SK-N-SH (cell line): ENCODE measurements at regions not wholly inside any gene's neighbourhood (a gene's known extent, or its start where the extent isn't known, plus 50 kb on each side); places are given as distances from the start of the nearest gene placed in this dataset.
A peak's percentile ranks its signal among the peaks of the same experiment; 100 is the strongest.

ENCODE experiments used
- CTCF ChIA-PET: fragments of 300-600, 350-600 bp; formaldehyde crosslinking; extraction: SDS; loops from one replicate; lab custom pipeline; 2021; lab: Yijun Ruan, JAX
- POLR2A ChIA-PET: fragments of 350-600 bp; sonication (Branson Sonifier 250); formaldehyde crosslinking; extraction: SDS; loops from one replicate; lab custom pipeline; 2020; ENCODE audit warnings: antibody characterized with exemption, inconsistent platforms; lab: Yijun Ruan, JAX
- DNase-seq: peaks from one replicate; pipeline ENCODE4 v3.0.0; 2012
- H2AFZ ChIP-seq: fragments of 200-600 bp; sonication (generic); 2 replicates; pipeline ENCODE4 v1.8.1; 2016; ENCODE audit warnings: antibody characterized with exemption, mild to moderate bottlenecking, low read depth
- H3F3A ChIP-seq: fragments of 200-600 bp; sonication (generic); replicated peaks from 2 replicates; pipeline ENCODE3; 2016; ENCODE audit warnings: antibody characterized with exemption, mild to moderate bottlenecking; ENCODE audit not compliant: insufficient read depth
- H3K27ac ChIP-seq, 2 experiments: fragments of 200-500 bp in 1 of 2; fragments of 200-600 bp in 1 of 2; sonication (Bioruptor generic) in 1 of 2; sonication (generic), shearing (Covaris generic) in 1 of 2; 2 replicates each; pipeline versions ENCODE4 v1.5.1 to v1.6.1; 2014 to 2016; ENCODE audit warnings: low read depth in 2 of 2, inconsistent platforms in 1 of 2, low read length in 1 of 2, mild to moderate bottlenecking in 1 of 2, mixed read lengths in 1 of 2
- H3K27me3 ChIP-seq: fragments of 200-600 bp; sonication (generic), shearing (Covaris generic); 2 replicates; pipeline ENCODE4 v1.6.1; 2016; ENCODE audit warnings: mixed run types; ENCODE audit not compliant: insufficient read depth
- H3K36me3 ChIP-seq, 2 experiments: fragments of 200-500 bp in 1 of 2; fragments of 200-600 bp in 1 of 2; sonication (Bioruptor generic) in 1 of 2; sonication (generic) in 1 of 2; replicated peaks in 1 of 2; 2 replicates each; pipeline versions ENCODE3 to v1.5.1; 2014 to 2016; ENCODE audit warnings: low read length in 1 of 2, mild to moderate bottlenecking in 1 of 2; ENCODE audit not compliant: insufficient read depth in 2 of 2, control insufficient read depth in 1 of 2
- H3K4me1 ChIP-seq, 2 experiments: fragments of 200-500 bp in 1 of 2; fragments of 200-600 bp in 1 of 2; sonication (Bioruptor generic) in 1 of 2; sonication (generic), shearing (Covaris generic) in 1 of 2; 2 replicates each; pipeline versions ENCODE4 v1.5.1 to v1.6.1; 2014 to 2016; ENCODE audit warnings: low read depth in 1 of 2, low read length in 1 of 2, mixed run types in 1 of 2; ENCODE audit not compliant: insufficient read depth in 2 of 2, control insufficient read depth in 1 of 2
- H3K4me2 ChIP-seq: fragments of 200-600 bp; sonication (generic), shearing (Covaris generic); 2 replicates; pipeline ENCODE4 v1.6.1; 2017; ENCODE audit warnings: mixed run types
- H3K4me3 ChIP-seq, 2 experiments: fragments of 200-500 bp in 1 of 2; fragments of 200-600 bp in 1 of 2; sonication (Bioruptor generic) in 1 of 2; sonication (generic), shearing (Covaris generic) in 1 of 2; 2 replicates each; pipeline versions ENCODE4 v1.5.1 to v1.8.1; 2014 to 2016; ENCODE audit warnings: low read depth in 2 of 2, inconsistent platforms in 1 of 2, low read length in 1 of 2, mild to moderate bottlenecking in 1 of 2, mixed read lengths in 1 of 2, moderate library complexity in 1 of 2
- H3K79me2 ChIP-seq: fragments of 200-600 bp; sonication (generic); 2 replicates; pipeline ENCODE4 v1.8.1; 2017; ENCODE audit warnings: mild to moderate bottlenecking; ENCODE audit not compliant: insufficient read depth
- H3K9ac ChIP-seq: fragments of 200-600 bp; sonication (generic); 2 replicates; pipeline ENCODE4 v1.6.1; 2017; ENCODE audit warnings: mixed run types
- H3K9me2 ChIP-seq: fragments of 200-600 bp; sonication (generic); 2 replicates; pipeline ENCODE4 v1.6.1; 2017; ENCODE audit warnings: mixed run types
- H3K9me3 ChIP-seq: fragments of 200-600 bp; sonication (generic); 2 replicates; pipeline ENCODE4 v1.6.1; 2017; ENCODE audit warnings: mixed run types, mild to moderate bottlenecking, moderate library complexity
- H4K20me1 ChIP-seq: fragments of 200-600 bp; sonication (generic); 2 replicates; pipeline ENCODE4 v1.6.1; 2017; ENCODE audit warnings: mild to moderate bottlenecking, mixed run types; ENCODE audit not compliant: insufficient read depth
- EP300 ChIP-seq, 2 experiments: IDR thresholded peaks; 2 replicates each; pipeline versions ENCODE4 v1.4.0 to v1.6.1; 2012; ENCODE audit warnings: borderline replicate concordance in 1 of 2, low read depth in 1 of 2, low read length in 1 of 2
- FOXM1 ChIP-seq: IDR thresholded peaks from 2 replicates; pipeline ENCODE4 v1.4.0; 2012; ENCODE audit warnings: low read depth, mild to moderate bottlenecking
- GATA2 ChIP-seq: sonication (generic); formaldehyde crosslinking; IDR thresholded peaks from 2 replicates; pipeline ENCODE4 v1.5.0; 2020; ENCODE audit warnings: mild to moderate bottlenecking, missing genetic modification reagents
- NFIC ChIP-seq: IDR thresholded peaks from 2 replicates; pipeline ENCODE4 v1.4.0; 2012; ENCODE audit warnings: borderline replicate concordance
- NRF1 ChIP-seq: IDR thresholded peaks from 2 replicates; pipeline ENCODE4 v1.6.1; 2012; ENCODE audit warnings: low read depth, mild to moderate bottlenecking, low read length
- RAD21 ChIP-seq: IDR thresholded peaks from 2 replicates; pipeline ENCODE4 v1.6.1; 2012; ENCODE audit warnings: mild to moderate bottlenecking, low read length
- SIN3A ChIP-seq: IDR thresholded peaks from 2 replicates; pipeline ENCODE4 v1.6.1; 2012; ENCODE audit warnings: low read depth, mild to moderate bottlenecking, low read length, moderate library complexity, borderline replicate concordance
- SMC3 ChIP-seq: IDR thresholded peaks from 2 replicates; pipeline ENCODE4 v1.6.1; 2012; ENCODE audit warnings: low read depth, low read length, improper control_type of control experiment
- TEAD4 ChIP-seq: IDR thresholded peaks from 2 replicates; pipeline ENCODE4 v1.4.0; 2012; ENCODE audit warnings: mild to moderate bottlenecking, borderline replicate concordance; ENCODE audit not compliant: insufficient read depth
- YY1 ChIP-seq: IDR thresholded peaks from 2 replicates; pipeline ENCODE4 v1.4.0; 2012; ENCODE audit warnings: low read depth, mild to moderate bottlenecking
- WGBS: methylation state at CpG from one replicate; pipeline ENCODE4 v1.1.6; 2017; ENCODE audit warnings: low lambda C conversion rate; 5-methylcytosine and 5-hydroxymethylcytosine counted together
- TF ChIP-seq, protein P1 (sequence below): fragments of 200-600 bp; sonication (generic); IDR thresholded peaks from 2 replicates; pipeline ENCODE4 v1.6.1; 2017; ENCODE audit warnings: antibody characterized with exemption, mild to moderate bottlenecking, moderate library complexity
- TF ChIP-seq, protein P2 (sequence below): fragments of 150-350 bp; IDR thresholded peaks from 2 replicates; pipeline ENCODE4 v1.6.1; 2016; ENCODE audit warnings: mild to moderate bottlenecking, low read depth, low read length
- TF ChIP-seq, protein P3 (sequence below): fragments of 150-350 bp; IDR thresholded peaks from 2 replicates; pipeline ENCODE4 v1.6.1; 2017; ENCODE audit warnings: antibody characterized with exemption, low read length, low read depth, borderline replicate concordance

DNA sequence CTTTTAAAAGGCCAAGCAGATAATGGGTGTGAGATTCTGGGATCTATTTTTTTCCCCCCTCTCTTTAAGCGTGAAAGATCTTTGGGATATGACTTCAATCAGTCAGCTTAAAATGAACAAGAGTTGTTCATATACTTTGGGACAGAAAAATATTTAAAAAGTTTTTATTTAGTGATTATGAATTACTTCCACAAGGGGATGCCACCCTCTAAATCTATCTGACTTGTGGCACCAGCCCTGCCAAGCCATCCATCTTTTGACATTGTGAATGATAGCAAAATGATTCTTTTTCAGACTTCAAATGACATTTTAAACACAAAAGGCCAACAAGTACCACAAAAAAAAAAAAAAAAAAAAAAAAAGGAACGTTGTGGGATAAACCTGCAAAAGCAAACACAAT lies 111.0 kb upstream of the HMHB1 start:
- POLR2A ChIA-PET = no interaction called here
- CTCF ChIA-PET = no interaction called here
- H3K79me2 ChIP-seq = no peaks in the 10 kb centered on the region
- no peaks in the 10 kb centered on the region for H3K36me3 ChIP-seq
- H2AFZ ChIP-seq = no peak overlapping the region
- no peaks in the 10 kb centered on the region for H3F3A ChIP-seq
- no peak overlapping the region for H3K4me3 ChIP-seq
- no peak overlapping the region for H3K4me2 ChIP-seq
- no peaks in the 10 kb centered on the region for H3K4me1 ChIP-seq
- H3K9me2 ChIP-seq = no peaks in the 10 kb centered on the region
- 88% methylated on average over 2 of the region's 2 CpGs for WGBS
- no peak for DNase-seq
- H4K20me1 ChIP-seq = no peaks in the 10 kb centered on the region
- no peak overlapping the region for H3K9ac ChIP-seq
- TF ChIP-seq RAD21 (0 out of 2 replicates have a peak, but pooled peaks have one; percentile 11), SMC3 (0 out of 2 replicates have a peak, but pooled peaks have one; percentile 19), EP300 (IDR thresholded peaks at IDR 0.05; ENCODE audit: borderline replicate concordance in 1 of 2, low read depth in 1 of 2, low read length in 1 of 2) (no peak), NRF1 (no peak)
- TF ChIP-seq, protein P1, sequence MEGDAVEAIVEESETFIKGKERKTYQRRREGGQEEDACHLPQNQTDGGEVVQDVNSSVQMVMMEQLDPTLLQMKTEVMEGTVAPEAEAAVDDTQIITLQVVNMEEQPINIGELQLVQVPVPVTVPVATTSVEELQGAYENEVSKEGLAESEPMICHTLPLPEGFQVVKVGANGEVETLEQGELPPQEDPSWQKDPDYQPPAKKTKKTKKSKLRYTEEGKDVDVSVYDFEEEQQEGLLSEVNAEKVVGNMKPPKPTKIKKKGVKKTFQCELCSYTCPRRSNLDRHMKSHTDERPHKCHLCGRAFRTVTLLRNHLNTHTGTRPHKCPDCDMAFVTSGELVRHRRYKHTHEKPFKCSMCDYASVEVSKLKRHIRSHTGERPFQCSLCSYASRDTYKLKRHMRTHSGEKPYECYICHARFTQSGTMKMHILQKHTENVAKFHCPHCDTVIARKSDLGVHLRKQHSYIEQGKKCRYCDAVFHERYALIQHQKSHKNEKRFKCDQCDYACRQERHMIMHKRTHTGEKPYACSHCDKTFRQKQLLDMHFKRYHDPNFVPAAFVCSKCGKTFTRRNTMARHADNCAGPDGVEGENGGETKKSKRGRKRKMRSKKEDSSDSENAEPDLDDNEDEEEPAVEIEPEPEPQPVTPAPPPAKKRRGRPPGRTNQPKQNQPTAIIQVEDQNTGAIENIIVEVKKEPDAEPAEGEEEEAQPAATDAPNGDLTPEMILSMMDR = peak; percentile 33
- no peaks in the 10 kb centered on the region for H3K9me3 ChIP-seq
- no peaks in the 10 kb centered on the region for H3K27me3 ChIP-seq
- no peak overlapping the region for H3K27ac ChIP-seq

DNA sequence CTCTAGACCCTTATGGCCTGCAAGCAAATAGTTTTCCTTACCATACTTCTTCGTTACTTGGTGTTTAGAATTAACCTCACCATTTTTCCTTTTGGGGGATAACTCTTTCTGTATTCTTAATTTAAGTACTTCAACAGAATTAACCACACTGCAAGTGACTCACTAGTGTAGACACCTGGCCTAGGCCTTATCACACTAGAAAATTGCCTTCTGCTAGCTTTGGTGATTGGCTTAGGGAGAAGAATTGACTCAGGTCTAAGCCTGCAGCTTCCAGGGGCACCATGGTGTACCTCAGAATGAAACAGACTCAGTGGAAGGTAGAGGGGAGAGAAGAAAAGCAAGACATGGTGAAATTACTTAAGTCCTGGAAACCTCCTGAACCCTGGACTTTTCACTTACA lies 112.8 kb upstream of the HMHB1 start:
- H3K36me3 ChIP-seq = no peaks in the 10 kb centered on the region
- H3K4me2 ChIP-seq = no peak overlapping the region
- H3K9me3 ChIP-seq = no peaks in the 10 kb centered on the region
- H3K27ac ChIP-seq = no peak overlapping the region
- H3K4me1 ChIP-seq = no peaks in the 10 kb centered on the region; a peak in 1 of 4 replicates
- H3K79me2 ChIP-seq = no peaks in the 10 kb centered on the region
- H3K9ac ChIP-seq = no peak overlapping the region
- no peaks in the 10 kb centered on the region for H3F3A ChIP-seq
- TF ChIP-seq SMC3 (no peak), GATA2 (CRISPR knock-in tag) (no peak), NFIC (no peak), FOXM1 (no peak), TEAD4 (no peak), RAD21 (no peak), NRF1 (no peak), YY1 (no peak), SIN3A (no peak)
- TF ChIP-seq, protein P2, sequence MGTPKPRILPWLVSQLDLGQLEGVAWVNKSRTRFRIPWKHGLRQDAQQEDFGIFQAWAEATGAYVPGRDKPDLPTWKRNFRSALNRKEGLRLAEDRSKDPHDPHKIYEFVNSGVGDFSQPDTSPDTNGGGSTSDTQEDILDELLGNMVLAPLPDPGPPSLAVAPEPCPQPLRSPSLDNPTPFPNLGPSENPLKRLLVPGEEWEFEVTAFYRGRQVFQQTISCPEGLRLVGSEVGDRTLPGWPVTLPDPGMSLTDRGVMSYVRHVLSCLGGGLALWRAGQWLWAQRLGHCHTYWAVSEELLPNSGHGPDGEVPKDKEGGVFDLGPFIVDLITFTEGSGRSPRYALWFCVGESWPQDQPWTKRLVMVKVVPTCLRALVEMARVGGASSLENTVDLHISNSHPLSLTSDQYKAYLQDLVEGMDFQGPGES = no peak
- TF ChIP-seq, protein P3, sequence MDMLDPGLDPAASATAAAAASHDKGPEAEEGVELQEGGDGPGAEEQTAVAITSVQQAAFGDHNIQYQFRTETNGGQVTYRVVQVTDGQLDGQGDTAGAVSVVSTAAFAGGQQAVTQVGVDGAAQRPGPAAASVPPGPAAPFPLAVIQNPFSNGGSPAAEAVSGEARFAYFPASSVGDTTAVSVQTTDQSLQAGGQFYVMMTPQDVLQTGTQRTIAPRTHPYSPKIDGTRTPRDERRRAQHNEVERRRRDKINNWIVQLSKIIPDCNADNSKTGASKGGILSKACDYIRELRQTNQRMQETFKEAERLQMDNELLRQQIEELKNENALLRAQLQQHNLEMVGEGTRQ = no peak
- ChIA-PET CTCF (no interaction called here), POLR2A (no interaction called here)
- DNase-seq = no peak
- WGBS = 82% methylated on average over 1 of the region's 1 CpG
- H3K9me2 ChIP-seq = no peaks in the 10 kb centered on the region
- no peak overlapping the region for H2AFZ ChIP-seq
- H3K27me3 ChIP-seq = no peaks in the 10 kb centered on the region
- no peaks in the 10 kb centered on the region for H4K20me1 ChIP-seq
- no peak overlapping the region for H3K4me3 ChIP-seq
